ENCODE measurements at regions not wholly inside any gene's neighbourhood (a gene's known extent, or its start where the extent isn't known, plus 50 kb on each side); places are given as distances from the start of the nearest gene placed in this dataset.

DNA sequence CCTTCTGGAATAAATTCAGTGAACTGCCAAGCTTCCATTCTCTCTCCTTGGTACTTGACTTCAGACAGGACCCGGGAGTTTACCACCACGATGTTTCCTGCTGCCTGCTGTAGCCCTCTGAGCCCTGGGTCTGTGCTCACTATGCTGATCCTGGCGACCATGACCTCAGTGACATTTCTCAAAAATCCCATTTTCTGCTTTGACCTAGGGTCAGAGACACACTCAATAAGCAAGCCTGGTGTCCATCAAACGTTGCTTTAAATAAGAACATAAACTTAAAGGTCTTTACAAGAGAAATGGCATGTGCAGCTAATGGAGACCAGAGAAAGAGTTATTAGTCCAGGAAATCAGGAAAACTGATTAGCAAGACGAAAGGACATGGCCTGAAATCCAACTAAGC, 509.7 kb upstream of the SULF2 start:
- TF ChIP-seq, protein P1, sequence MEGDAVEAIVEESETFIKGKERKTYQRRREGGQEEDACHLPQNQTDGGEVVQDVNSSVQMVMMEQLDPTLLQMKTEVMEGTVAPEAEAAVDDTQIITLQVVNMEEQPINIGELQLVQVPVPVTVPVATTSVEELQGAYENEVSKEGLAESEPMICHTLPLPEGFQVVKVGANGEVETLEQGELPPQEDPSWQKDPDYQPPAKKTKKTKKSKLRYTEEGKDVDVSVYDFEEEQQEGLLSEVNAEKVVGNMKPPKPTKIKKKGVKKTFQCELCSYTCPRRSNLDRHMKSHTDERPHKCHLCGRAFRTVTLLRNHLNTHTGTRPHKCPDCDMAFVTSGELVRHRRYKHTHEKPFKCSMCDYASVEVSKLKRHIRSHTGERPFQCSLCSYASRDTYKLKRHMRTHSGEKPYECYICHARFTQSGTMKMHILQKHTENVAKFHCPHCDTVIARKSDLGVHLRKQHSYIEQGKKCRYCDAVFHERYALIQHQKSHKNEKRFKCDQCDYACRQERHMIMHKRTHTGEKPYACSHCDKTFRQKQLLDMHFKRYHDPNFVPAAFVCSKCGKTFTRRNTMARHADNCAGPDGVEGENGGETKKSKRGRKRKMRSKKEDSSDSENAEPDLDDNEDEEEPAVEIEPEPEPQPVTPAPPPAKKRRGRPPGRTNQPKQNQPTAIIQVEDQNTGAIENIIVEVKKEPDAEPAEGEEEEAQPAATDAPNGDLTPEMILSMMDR (IDR thresholded peaks at IDR 0.05): no peak
- TF ChIP-seq EZH2 (IDR thresholded peaks at IDR 0.05): no peak
- TF ChIP-seq EZH2phosphoT487 (IDR thresholded peaks at IDR 0.05): no peak
